GM23338 (cell line): ENCODE measurements at regions not wholly inside any gene's neighbourhood (a gene's known extent, or its start where the extent isn't known, plus 50 kb on each side); places are given as distances from the start of the nearest gene placed in this dataset.
A peak's percentile ranks its signal among the peaks of the same experiment; 100 is the strongest.

Experiments
- ATAC-seq: fragments of 200-7000 bp; cut with Tn5 transposase; 3 replicates; pipeline ENCODE4 v1.9.1; 2020
- DNase-seq: peaks from one replicate; pipeline ENCODE4 v3.0.0-alpha.2; 2015; ENCODE audit warnings: low spot score
- H2AFZ ChIP-seq: fragments of 200-600 bp; sonication (generic); 2 replicates; pipeline ENCODE4 v1.8.0; 2016; ENCODE audit warnings: antibody characterized with exemption, mild to moderate bottlenecking, moderate library complexity
- H3F3A ChIP-seq: fragments of 200-600 bp; sonication (generic); replicated peaks from 2 replicates; pipeline ENCODE4 v1.8.0; 2017; ENCODE audit warnings: antibody characterized with exemption, mixed run types, low read depth
- H3K27ac ChIP-seq: fragments of 200-600 bp; sonication (generic); 2 replicates; pipeline ENCODE4 v1.6.1; 2016; ENCODE audit warnings: low read depth
- H3K27me3 ChIP-seq: fragments of 200-600 bp; sonication (generic); 2 replicates; pipeline ENCODE4 v1.8.0; 2016; ENCODE audit warnings: mild to moderate bottlenecking, mixed run types, moderate library complexity; ENCODE audit not compliant: insufficient read depth
- H3K36me3 ChIP-seq: fragments of 200-600 bp; sonication (generic); 2 replicates; pipeline ENCODE4 v1.8.0; 2016; ENCODE audit warnings: mild to moderate bottlenecking; ENCODE audit not compliant: insufficient read depth
- H3K4me1 ChIP-seq: fragments of 200-600 bp; sonication (generic); 2 replicates; pipeline ENCODE4 v1.8.0; 2016; ENCODE audit warnings: mild to moderate bottlenecking, moderate library complexity; ENCODE audit not compliant: insufficient read depth
- H3K4me2 ChIP-seq: fragments of 200-600 bp; sonication (generic); 2 replicates; pipeline ENCODE4 v1.7.1; 2017; ENCODE audit warnings: mixed run types
- H3K4me3 ChIP-seq: fragments of 200-600 bp; sonication (generic); 2 replicates; pipeline ENCODE4 v1.6.1; 2016; ENCODE audit warnings: mixed run types
- H3K79me2 ChIP-seq: fragments of 200-600 bp; sonication (generic); replicated peaks from 2 replicates; pipeline ENCODE4 v1.8.0; 2017; ENCODE audit warnings: mild to moderate bottlenecking; ENCODE audit not compliant: insufficient read depth
- H3K9me2 ChIP-seq: fragments of 200-600 bp; sonication (generic); 2 replicates; pipeline ENCODE4 v1.8.0; 2017; ENCODE audit not compliant: insufficient read depth
- H4K20me1 ChIP-seq: fragments of 200-600 bp; sonication (generic); replicated peaks from 2 replicates; pipeline ENCODE4 v1.8.0; 2017; ENCODE audit warnings: mild to moderate bottlenecking; ENCODE audit not compliant: insufficient read depth
- H3K27ac Mint-ChIP-seq: 2 replicates; pipeline ENCODE4 v1.8.0; 2020; ENCODE audit warnings: inconsistent platforms, mild to moderate bottlenecking, moderate library complexity, mixed read lengths
- H3K27me3 Mint-ChIP-seq: 3 replicates; pipeline ENCODE4 v1.8.0; 2022; ENCODE audit warnings: low read depth, mild to moderate bottlenecking, moderate library complexity, mixed read lengths, inconsistent platforms; ENCODE audit not compliant: insufficient read depth, poor library complexity
- H3K36me3 Mint-ChIP-seq: 3 replicates; pipeline ENCODE4 v1.8.0; 2021; ENCODE audit warnings: low read depth, mild to moderate bottlenecking, inconsistent platforms, moderate library complexity, mixed read lengths
- H3K4me1 Mint-ChIP-seq: 3 replicates; pipeline ENCODE4 v1.8.0; 2020; ENCODE audit warnings: mild to moderate bottlenecking, inconsistent platforms, mixed read lengths
- H3K4me3 Mint-ChIP-seq: 3 replicates; pipeline ENCODE4 v1.8.0; 2021; ENCODE audit warnings: moderate library complexity, mild to moderate bottlenecking, inconsistent platforms, mixed read lengths
- H3K9me3 Mint-ChIP-seq: 3 replicates; pipeline ENCODE4 v1.8.0; 2020; ENCODE audit warnings: moderate library complexity, mild to moderate bottlenecking, inconsistent platforms, mixed read lengths
- CTCF ChIP-seq, 2 experiments: fragments of 200-600 bp in 1 of 2; sonication (generic) in 1 of 2; conservative IDR thresholded peaks; 2 replicates each; pipeline versions ENCODE4 v1.5.1 to v1.6.1; 2016 to 2017; ENCODE audit warnings: antibody characterized with exemption in 2 of 2, low read depth in 2 of 2, mild to moderate bottlenecking in 2 of 2, moderate library complexity in 1 of 2
- ZNF114 ChIP-seq: fragments of 250-450 bp; sonication (Bioruptor Pico); IDR thresholded peaks from 2 replicates; pipeline ENCODE4 v1.5.0; 2020; ENCODE audit warnings: mild to moderate bottlenecking, moderate library complexity
- TF ChIP-seq, protein P1 (sequence below): fragments of 250-450 bp; sonication (Bioruptor Pico); IDR thresholded peaks from 2 replicates; pipeline ENCODE4 v1.5.0; 2020; ENCODE audit warnings: mild to moderate bottlenecking, moderate library complexity

DNA sequence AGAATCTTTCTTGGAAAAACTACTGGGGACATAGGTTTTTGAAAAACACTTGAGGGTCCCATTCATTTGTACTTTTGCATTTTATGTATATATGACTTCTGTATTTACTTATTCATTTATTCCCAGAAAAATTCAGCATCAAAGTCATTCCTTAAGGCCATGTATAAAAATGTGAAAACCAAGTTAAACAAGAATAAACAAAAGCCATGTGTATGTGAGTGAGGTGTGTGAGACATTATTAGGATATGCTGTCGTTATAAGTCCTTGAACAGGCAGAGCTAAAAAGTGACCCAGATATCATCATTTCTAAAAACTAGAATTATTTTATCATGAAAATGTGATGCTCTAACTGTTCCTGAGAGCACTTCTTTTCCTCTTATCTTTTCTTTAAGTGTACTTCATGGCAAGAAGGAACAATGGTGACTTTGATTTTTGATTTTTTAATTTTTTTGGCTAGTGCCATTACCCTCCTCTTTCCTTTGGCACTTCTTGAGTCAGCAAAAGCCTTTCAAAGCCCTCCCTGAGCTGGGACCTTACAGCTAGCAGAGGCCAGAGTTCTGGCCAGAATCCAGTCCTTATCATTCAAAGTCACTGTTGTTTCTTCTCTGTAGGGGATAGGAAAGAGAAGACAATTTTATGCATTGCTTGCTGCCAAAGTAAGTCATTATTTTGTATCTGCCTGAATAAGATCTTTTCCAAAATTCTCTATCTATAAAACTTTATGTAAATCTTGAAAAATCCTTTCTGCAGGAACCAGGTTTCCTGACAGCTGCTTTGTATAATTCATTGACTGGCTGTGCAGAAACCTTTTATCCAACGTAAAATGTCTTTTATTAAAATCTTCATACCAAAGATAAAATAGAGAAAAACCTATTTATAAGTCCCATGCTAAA, 419.7 kb upstream of the PRICKLE1 start:
- no peak overlapping the region for H2AFZ ChIP-seq
- no peaks in the 10 kb centered on the region for H3K9me2 ChIP-seq
- no peaks in the 10 kb centered on the region for H4K20me1 ChIP-seq
- H3K36me3 ChIP-seq: no peaks in the 10 kb centered on the region
- peaks cover 27% of the 10 kb centered on the region for H3K4me1 ChIP-seq
- Mint-ChIP-seq H3K27me3 (peaks cover 3% of the 10 kb centered on the region), H3K36me3 (peaks cover 2% of the 10 kb centered on the region; the same call in 1 of the 3 replicates), H3K27ac (peak overlapping the region; percentile 67; the same call in 1 of the 2 replicates), H3K4me3 (no peak overlapping the region; the same call in 2 of the 3 replicates), H3K9me3 (peaks cover 3% of the 10 kb centered on the region; the same call in 1 of the 3 replicates), H3K4me1 (peaks cover 43% of the 10 kb centered on the region)
- TF ChIP-seq ZNF114 (CRISPR knock-in tag): no peak
- no peak for TF ChIP-seq CTCF (conservative IDR thresholded peaks at IDR 0.05; ENCODE audit: low read depth in 2 of 2)
- TF ChIP-seq, protein P1, sequence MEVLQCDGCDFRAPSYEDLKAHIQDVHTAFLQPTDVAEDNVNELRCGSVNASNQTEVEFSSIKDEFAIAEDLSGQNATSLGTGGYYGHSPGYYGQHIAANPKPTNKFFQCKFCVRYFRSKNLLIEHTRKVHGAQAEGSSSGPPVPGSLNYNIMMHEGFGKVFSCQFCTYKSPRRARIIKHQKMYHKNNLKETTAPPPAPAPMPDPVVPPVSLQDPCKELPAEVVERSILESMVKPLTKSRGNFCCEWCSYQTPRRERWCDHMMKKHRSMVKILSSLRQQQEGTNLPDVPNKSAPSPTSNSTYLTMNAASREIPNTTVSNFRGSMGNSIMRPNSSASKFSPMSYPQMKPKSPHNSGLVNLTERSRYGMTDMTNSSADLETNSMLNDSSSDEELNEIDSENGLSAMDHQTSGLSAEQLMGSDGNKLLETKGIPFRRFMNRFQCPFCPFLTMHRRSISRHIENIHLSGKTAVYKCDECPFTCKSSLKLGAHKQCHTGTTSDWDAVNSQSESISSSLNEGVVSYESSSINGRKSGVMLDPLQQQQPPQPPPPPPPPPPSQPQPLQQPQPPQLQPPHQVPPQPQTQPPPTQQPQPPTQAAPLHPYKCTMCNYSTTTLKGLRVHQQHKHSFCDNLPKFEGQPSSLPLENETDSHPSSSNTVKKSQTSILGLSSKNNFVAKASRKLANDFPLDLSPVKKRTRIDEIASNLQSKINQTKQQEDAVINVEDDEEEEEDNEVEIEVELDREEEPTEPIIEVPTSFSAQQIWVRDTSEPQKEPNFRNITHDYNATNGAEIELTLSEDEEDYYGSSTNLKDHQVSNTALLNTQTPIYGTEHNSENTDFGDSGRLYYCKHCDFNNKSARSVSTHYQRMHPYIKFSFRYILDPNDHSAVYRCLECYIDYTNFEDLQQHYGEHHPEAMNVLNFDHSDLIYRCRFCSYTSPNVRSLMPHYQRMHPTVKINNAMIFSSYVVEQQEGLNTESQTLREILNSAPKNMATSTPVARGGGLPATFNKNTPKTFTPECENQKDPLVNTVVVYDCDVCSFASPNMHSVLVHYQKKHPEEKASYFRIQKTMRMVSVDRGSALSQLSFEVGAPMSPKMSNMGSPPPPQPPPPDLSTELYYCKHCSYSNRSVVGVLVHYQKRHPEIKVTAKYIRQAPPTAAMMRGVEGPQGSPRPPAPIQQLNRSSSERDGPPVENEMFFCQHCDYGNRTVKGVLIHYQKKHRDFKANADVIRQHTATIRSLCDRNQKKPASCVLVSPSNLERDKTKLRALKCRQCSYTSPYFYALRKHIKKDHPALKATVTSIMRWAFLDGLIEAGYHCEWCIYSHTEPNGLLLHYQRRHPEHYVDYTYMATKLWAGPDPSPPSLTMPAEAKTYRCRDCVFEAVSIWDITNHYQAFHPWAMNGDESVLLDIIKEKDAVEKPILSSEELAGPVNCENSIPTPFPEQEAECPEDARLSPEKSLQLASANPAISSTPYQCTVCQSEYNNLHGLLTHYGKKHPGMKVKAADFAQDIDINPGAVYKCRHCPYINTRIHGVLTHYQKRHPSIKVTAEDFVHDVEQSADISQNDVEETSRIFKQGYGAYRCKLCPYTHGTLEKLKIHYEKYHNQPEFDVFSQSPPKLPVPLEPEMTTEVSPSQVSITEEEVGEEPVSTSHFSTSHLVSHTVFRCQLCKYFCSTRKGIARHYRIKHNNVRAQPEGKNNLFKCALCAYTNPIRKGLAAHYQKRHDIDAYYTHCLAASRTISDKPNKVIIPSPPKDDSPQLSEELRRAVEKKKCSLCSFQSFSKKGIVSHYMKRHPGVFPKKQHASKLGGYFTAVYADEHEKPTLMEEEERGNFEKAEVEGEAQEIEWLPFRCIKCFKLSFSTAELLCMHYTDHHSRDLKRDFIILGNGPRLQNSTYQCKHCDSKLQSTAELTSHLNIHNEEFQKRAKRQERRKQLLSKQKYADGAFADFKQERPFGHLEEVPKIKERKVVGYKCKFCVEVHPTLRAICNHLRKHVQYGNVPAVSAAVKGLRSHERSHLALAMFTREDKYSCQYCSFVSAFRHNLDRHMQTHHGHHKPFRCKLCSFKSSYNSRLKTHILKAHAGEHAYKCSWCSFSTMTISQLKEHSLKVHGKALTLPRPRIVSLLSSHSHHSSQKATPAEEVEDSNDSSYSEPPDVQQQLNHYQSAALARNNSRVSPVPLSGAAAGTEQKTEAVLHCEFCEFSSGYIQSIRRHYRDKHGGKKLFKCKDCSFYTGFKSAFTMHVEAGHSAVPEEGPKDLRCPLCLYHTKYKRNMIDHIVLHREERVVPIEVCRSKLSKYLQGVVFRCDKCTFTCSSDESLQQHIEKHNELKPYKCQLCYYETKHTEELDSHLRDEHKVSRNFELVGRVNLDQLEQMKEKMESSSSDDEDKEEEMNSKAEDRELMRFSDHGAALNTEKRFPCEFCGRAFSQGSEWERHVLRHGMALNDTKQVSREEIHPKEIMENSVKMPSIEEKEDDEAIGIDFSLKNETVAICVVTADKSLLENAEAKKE (CRISPR knock-in tag): peak; percentile 53; the same call in 1 of the 2 replicates
- no peaks in the 10 kb centered on the region for H3K27me3 ChIP-seq
- H3F3A ChIP-seq: no peaks in the 10 kb centered on the region
- ATAC-seq (peak; percentile 82), DNase-seq (peak; percentile 15)
- no peak overlapping the region for H3K27ac ChIP-seq
- no peak overlapping the region for H3K4me3 ChIP-seq
- no peaks in the 10 kb centered on the region for H3K79me2 ChIP-seq
- H3K4me2 ChIP-seq: no peak overlapping the region
